ENCODE measurements at regions not wholly inside any gene's neighbourhood (a gene's known extent, or its start where the extent isn't known, plus 50 kb on each side); places are given as distances from the start of the nearest gene placed in this dataset.

DNA sequence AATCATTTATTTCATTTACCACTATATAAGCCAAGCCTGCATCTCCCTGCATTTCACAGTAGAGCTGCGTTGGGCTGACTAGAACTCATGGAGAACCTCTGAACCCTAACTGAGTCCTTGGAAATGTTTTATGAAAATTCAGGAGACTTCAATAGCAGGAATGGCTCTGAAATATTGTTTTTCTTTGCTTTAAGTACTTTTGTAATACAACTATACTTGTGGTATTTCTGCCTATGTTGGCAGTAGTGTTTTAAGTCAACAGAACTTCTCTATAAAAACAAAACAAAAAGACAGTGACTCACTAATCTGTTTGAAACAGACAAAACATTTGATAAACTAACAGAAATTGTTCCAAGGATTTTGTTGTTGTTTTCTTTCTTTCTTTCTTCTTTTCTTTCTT lies 489.2 kb upstream of the MEF2C start:
- Histone ChIP-seq H3K9me3 (ENCODE audit: control insufficient read depth, insufficient read depth, low read length) (no peaks in the 10 kb centered on the region), H4K5ac (ENCODE audit: low read depth, low read length) (no peak overlapping the region), H2AK5ac (ENCODE audit: low read depth, low read length) (no peak overlapping the region), H2BK120ac (ENCODE audit: low read depth, low read length) (no peak overlapping the region), H3K79me1 (ENCODE audit: low read depth in 1 of 2, low read length in 2 of 2) (no peaks in the 10 kb centered on the region), H4K20me1 (ENCODE audit: insufficient read depth, low read length) (no peaks in the 10 kb centered on the region), H3K4ac (ENCODE audit: low read depth, low read length) (no peak overlapping the region), H2BK15ac (ENCODE audit: low read depth, low read length) (no peak overlapping the region), H3K4me3 (ENCODE audit: insufficient read depth, low read depth, low read length) (no peak overlapping the region), H3K56ac (ENCODE audit: extremely low read depth, insufficient read depth, low read length) (no peak overlapping the region), H3K9ac (ENCODE audit: low read depth, low read length) (no peak overlapping the region), H3K9me1 (ENCODE audit: insufficient read depth, low read length) (no peaks in the 10 kb centered on the region; the same call in 1 of the 2 replicates), H3K18ac (ENCODE audit: low read depth, low read length) (no peak overlapping the region), H3K27ac (ENCODE audit: insufficient read depth, low read length) (no peak overlapping the region), H3K4me2 (ENCODE audit: low read depth, low read length) (no peak overlapping the region), H4K91ac (ENCODE audit: insufficient read depth, low read depth, low read length) (no peak overlapping the region), H4K8ac (ENCODE audit: low read depth in 2 of 2, low read length in 2 of 2) (no peak overlapping the region), H2AFZ (replicated peaks; ENCODE audit: low read length, poor library complexity) (no peak overlapping the region), H2AK9ac (replicated peaks; ENCODE audit: low read depth, low read length, poor library complexity) (no peak overlapping the region), H2BK5ac (ENCODE audit: low read depth, low read length, poor library complexity, severe bottlenecking) (no peak overlapping the region), H3K14ac (replicated peaks; ENCODE audit: low read depth, low read length) (no peak overlapping the region), H2BK20ac (ENCODE audit: low read depth, low read length) (no peak overlapping the region), H3K27me3 (ENCODE audit: control insufficient read depth, insufficient read depth, low read length) (peaks cover 2% of the 10 kb centered on the region; the same call in 1 of the 2 replicates), H3K4me1 (ENCODE audit: control insufficient read depth, insufficient read depth, low read length) (no peaks in the 10 kb centered on the region), H3K23ac (ENCODE audit: low read depth, low read length) (no peak overlapping the region), H3K36me3 (ENCODE audit: control insufficient read depth, insufficient read depth, low read length) (no peaks in the 10 kb centered on the region)
- ChIA-PET CTCF (no interaction called here), POLR2A (ENCODE audit: unreplicated experiment) (no interaction called here)
- no TSS peak for BruUV-seq (replicated peaks)
- no CpG with 5 or more reads among the region's 1 CpG for WGBS, 2 experiments (ENCODE audit: extremely low coverage in 2 of 2, insufficient read length in 1 of 2)
- intact Hi-C loops (cut with micrococcal nuclease), result no loop called here
- TF ChIP-seq NFE2L2 (IDR thresholded peaks at IDR 0.05; ENCODE audit: low read depth, low read length) (no peak), FOS (IDR thresholded peaks at IDR 0.05; ENCODE audit: low read depth, low read length) (no peak), SMC3 (IDR thresholded peaks at IDR 0.05; ENCODE audit: low read depth, low read length) (no peak), CEBPB (IDR thresholded peaks at IDR 0.05; ENCODE audit: low read depth, low read length) (no peak), RFX5 (IDR thresholded peaks at IDR 0.05; ENCODE audit: low read depth, low read length) (no peak), MXI1 (IDR thresholded peaks at IDR 0.05; ENCODE audit: borderline replicate concordance, low read depth, low read length) (no peak)
- dilution Hi-C loops (cut with HindIII; ENCODE audit: low sequenced_read_pairs, unreplicated experiment), result no loop called here
- no peak for ATAC-seq (ENCODE audit: low read depth)
- in situ Hi-C loops (cut with MboI; ENCODE audit: low sequenced_read_pairs), result no loop called here
- no peak for DNase-seq
